Glomerular endothelial cell (primary cell): ENCODE measurements at regions not wholly inside any gene's neighbourhood (a gene's known extent, or its start where the extent isn't known, plus 50 kb on each side); places are given as distances from the start of the nearest gene placed in this dataset.
"Not testable (repeated sequence)": the region's sequence is repeated elsewhere in the genome, so short reads cannot be mapped to it uniquely, and the experiment has no call there.

Experiments
- DNase-seq: peaks from one replicate; pipeline ENCODE4 v3.0.0-alpha.2; 2011; ENCODE audit warnings: low read depth, low spot score; ENCODE audit errors: extremely low read depth

- DNase-seq = no peak
Observed at GRCh38 chr1:199794105-199794863, 233.2 kb upstream of the NR5A2 start.

- DNase-seq = no peak
Observed at GRCh38 chr1:199799116-199799515, 228.4 kb upstream of the NR5A2 start.

GRCh38 chr1:199804526-199804925 is 223.0 kb upstream of the NR5A2 start:
- DNase-seq = no peak

- DNase-seq = no peak
Observed at GRCh38 chr1:199808110-199808870, 219.2 kb upstream of the NR5A2 start.

GRCh38 chr1:199809311-199809710 is 218.2 kb upstream of the NR5A2 start:
- no peak for DNase-seq

- no peak for DNase-seq
Observed at GRCh38 chr1:199811163-199811562, 216.3 kb upstream of the NR5A2 start.

GRCh38 chr1:199813198-199813597 is 214.3 kb upstream of the NR5A2 start:
- DNase-seq = no peak

GRCh38 chr1:199815947-199816346 is 211.6 kb upstream of the NR5A2 start:
- DNase-seq = no peak

- no peak for DNase-seq
Observed at GRCh38 chr1:199817266-199817665, 210.2 kb upstream of the NR5A2 start.

- DNase-seq = no peak
Observed at GRCh38 chr1:199821029-199821779, 206.3 kb upstream of the NR5A2 start.

- DNase-seq = no peak
Observed at GRCh38 chr1:199832451-199832850, 195.1 kb upstream of the NR5A2 start.

- DNase-seq = no peak
Observed at GRCh38 chr1:199834711-199835110, 192.8 kb upstream of the NR5A2 start.

- DNase-seq = no peak
Observed at GRCh38 chr1:199836430-199836829, 191.1 kb upstream of the NR5A2 start.

- no peak for DNase-seq
Observed at GRCh38 chr1:199837321-199837720, 190.2 kb upstream of the NR5A2 start.

GRCh38 chr1:199839608-199840007 is 187.9 kb upstream of the NR5A2 start:
- not testable (repeated sequence) for DNase-seq

GRCh38 chr1:199843096-199843495 is 184.4 kb upstream of the NR5A2 start:
- DNase-seq = not testable (repeated sequence)

- DNase-seq = no peak
Observed at GRCh38 chr1:199843861-199844260, 183.6 kb upstream of the NR5A2 start.

- no peak for DNase-seq
Observed at GRCh38 chr1:199847021-199847420, 180.5 kb upstream of the NR5A2 start.

- DNase-seq = no peak
Observed at GRCh38 chr1:199851439-199852140, 175.9 kb upstream of the NR5A2 start.

- no peak for DNase-seq
Observed at GRCh38 chr1:199854686-199855321, 172.7 kb upstream of the NR5A2 start.
